CD14-positive monocyte (primary cell): ENCODE measurements at regions not wholly inside any gene's neighbourhood (a gene's known extent, or its start where the extent isn't known, plus 50 kb on each side); places are given as distances from the start of the nearest gene placed in this dataset.
"Not testable (repeated sequence)": the region's sequence is repeated elsewhere in the genome, so short reads cannot be mapped to it uniquely, and the experiment has no call there.

Source experiments
- DNase-seq, 3 donors: peaks; one replicate each; pipeline ENCODE4 v3.0.0-alpha.2; 2011 to 2022
- H2AFZ ChIP-seq: 2 replicates; pipeline ENCODE4 v1.6.0; 2012; ENCODE audit warnings: mild to moderate bottlenecking, low read depth, low read length, inconsistent platforms; ENCODE audit not compliant: insufficient read depth, poor library complexity, severe bottlenecking
- H3K27ac ChIP-seq, 2 donors: 1 replicate in 1 of 2; 2 replicates in 1 of 2; pipeline ENCODE4 v1.5.1; 2012 to 2013; ENCODE audit warnings: low read length in 2 of 2, control low read depth in 1 of 2, inconsistent platforms in 1 of 2, low read depth in 1 of 2, mild to moderate bottlenecking in 1 of 2
- H3K27me3 ChIP-seq, 2 donors: one replicate each; pipeline versions ENCODE4 v1.6.0 to v1.6.1; 2011 to 2013; ENCODE audit warnings: low read length in 2 of 2; ENCODE audit not compliant: control insufficient read depth in 2 of 2, insufficient read depth in 2 of 2
- H3K36me3 ChIP-seq, 2 donors: replicated peaks in 1 of 2; 1 replicate in 1 of 2; 2 replicates in 1 of 2; pipeline versions ENCODE4 v1.5.1 to v1.6.1; 2012 to 2013; ENCODE audit warnings: low read length in 2 of 2, control low read depth in 1 of 2, inconsistent platforms in 1 of 2, mild to moderate bottlenecking in 1 of 2; ENCODE audit not compliant: insufficient read depth in 2 of 2, control insufficient read depth in 1 of 2
- H3K4me1 ChIP-seq, 2 donors: 1 replicate in 1 of 2; 2 replicates in 1 of 2; pipeline versions ENCODE4 v1.5.1 to v1.6.1; 2012 to 2013; ENCODE audit warnings: low read length in 2 of 2, control low read depth in 1 of 2, inconsistent platforms in 1 of 2, mild to moderate bottlenecking in 1 of 2, moderate library complexity in 1 of 2; ENCODE audit not compliant: insufficient read depth in 2 of 2, control insufficient read depth in 1 of 2
- H3K4me2 ChIP-seq: replicated peaks from 2 replicates; pipeline ENCODE3; 2012; ENCODE audit warnings: low read length, moderate library complexity, mild to moderate bottlenecking; ENCODE audit not compliant: poor library complexity, severe bottlenecking; ENCODE audit errors: extremely low read depth
- H3K4me3 ChIP-seq, 3 experiments: fragments of 200-600 bp in 1 of 3; sonication (generic) in 1 of 3; replicated peaks in 1 of 3; 1 replicate in 2 of 3; 2 replicates in 1 of 3; pipeline ENCODE4 v1.5.1; 2011 to 2013; ENCODE audit warnings: low read length in 3 of 3, mild to moderate bottlenecking in 3 of 3, control low read depth in 2 of 3, low read depth in 2 of 3, inconsistent platforms in 1 of 3, moderate library complexity in 1 of 3
- H3K79me2 ChIP-seq: 2 replicates; pipeline ENCODE4 v1.6.0; 2012; ENCODE audit warnings: mild to moderate bottlenecking, control low read depth, inconsistent platforms, low read length, moderate library complexity; ENCODE audit not compliant: insufficient read depth
- H3K9ac ChIP-seq: 2 replicates; pipeline ENCODE4 v1.6.0; 2017; ENCODE audit warnings: low read length, mild to moderate bottlenecking; ENCODE audit not compliant: insufficient read depth, poor library complexity, severe bottlenecking
- H3K9me3 ChIP-seq, 2 donors: replicated peaks in 1 of 2; 1 replicate in 1 of 2; 2 replicates in 1 of 2; pipeline versions ENCODE4 v1.5.1 to v1.6.1; 2012 to 2013; ENCODE audit warnings: low read length in 2 of 2, control low read depth in 1 of 2; ENCODE audit not compliant: control insufficient read depth in 1 of 2, insufficient read depth in 1 of 2
- H4K20me1 ChIP-seq: 2 replicates; pipeline ENCODE4 v1.6.0; 2012; ENCODE audit warnings: mild to moderate bottlenecking, low read length, control low read depth, moderate library complexity; ENCODE audit not compliant: insufficient read depth
- H3K27ac Mint-ChIP-seq, 7 donors: one replicate each; pipeline ENCODE4 v1.8.0; 2020; ENCODE audit warnings: mild to moderate bottlenecking in 7 of 7, mixed read lengths in 7 of 7, moderate library complexity in 6 of 7, inconsistent platforms in 2 of 7
- H3K27me3 Mint-ChIP-seq, 3 donors: one replicate each; pipeline ENCODE4 v1.8.0; 2021 to 2022; ENCODE audit warnings: low read depth in 3 of 3, mild to moderate bottlenecking in 3 of 3, mixed read lengths in 3 of 3, moderate library complexity in 3 of 3, inconsistent platforms in 1 of 3
- H3K36me3 Mint-ChIP-seq, 2 donors: one replicate each; pipeline ENCODE4 v1.8.0; 2020; ENCODE audit warnings: mixed read lengths in 2 of 2, inconsistent platforms in 1 of 2, mild to moderate bottlenecking in 1 of 2
- H3K4me1 Mint-ChIP-seq: one replicate; pipeline ENCODE4 v1.8.0; 2020; ENCODE audit warnings: mild to moderate bottlenecking, mixed read lengths
- H3K4me3 Mint-ChIP-seq, 2 donors: one replicate each; pipeline ENCODE4 v1.8.0; 2020; ENCODE audit warnings: mild to moderate bottlenecking in 2 of 2, mixed read lengths in 2 of 2, moderate library complexity in 1 of 2
- H3K9me3 Mint-ChIP-seq, 7 donors: one replicate each; pipeline ENCODE4 v1.8.0; 2020 to 2022; ENCODE audit warnings: mixed read lengths in 7 of 7, mild to moderate bottlenecking in 6 of 7, moderate library complexity in 6 of 7, inconsistent platforms in 2 of 7
- WGBS: methylation state at CpG from one replicate; pipeline ENCODE4 v1.1.5; 2013; ENCODE audit warnings: missing lambda C conversion rate; ENCODE audit not compliant: insufficient coverage; 5-methylcytosine and 5-hydroxymethylcytosine counted together
- intact Hi-C, 2 donors: fragments of 100-400 bp; cut with micrococcal nuclease; formaldehyde crosslinking; loops; one replicate each; pipeline versions ENCODE4 v1.15.0 to v1.15.1; 2023
- TF ChIP-seq, protein P1 (sequence below): fragments of 200-600 bp; IDR thresholded peaks from one replicate; pipeline ENCODE4 v1.8.0; 2022; ENCODE audit warnings: antibody characterized with exemption, mild to moderate bottlenecking

DNA sequence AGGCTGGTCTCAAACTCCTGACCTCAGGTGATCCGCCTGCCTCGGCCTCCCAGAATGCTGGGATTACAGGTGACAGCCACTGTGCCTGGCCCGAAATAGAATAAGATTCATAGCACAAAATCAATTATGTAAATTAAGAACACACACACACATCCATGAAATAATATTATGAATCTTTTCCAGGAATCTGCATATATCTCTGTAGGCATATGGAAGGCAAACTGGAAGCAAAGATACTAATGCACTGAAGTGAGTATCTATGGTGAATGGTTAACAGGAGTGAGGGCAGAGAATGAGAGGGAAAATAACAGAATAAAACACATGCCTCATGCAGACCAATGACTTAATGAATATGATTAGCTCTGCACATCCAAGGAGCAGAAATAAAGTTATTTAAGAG, 61.6 kb upstream of the ATP2B4 start:
- H3K4me3 ChIP-seq, result no peak overlapping the region
- H3K9me3 ChIP-seq, result no peaks in the 10 kb centered on the region
- Mint-ChIP-seq H3K36me3 (no peaks in the 10 kb centered on the region), H3K27me3 (peaks cover 4 to 15% (median 6%) of the 10 kb centered on the region in 3 donors), H3K4me3 (no peak overlapping the region), H3K9me3 (peaks cover 2 to 8% (median 3%) of the 10 kb centered on the region in 7 donors), H3K4me1 (peaks cover 8% of the 10 kb centered on the region), H3K27ac (no peak overlapping the region)
- H3K4me1 ChIP-seq, result no peaks in the 10 kb centered on the region
- WGBS, result 100% methylated on average over 2 of the region's 3 CpGs
- H4K20me1 ChIP-seq, result no peaks in the 10 kb centered on the region
- no peak for DNase-seq
- H3K9ac ChIP-seq, result no peak overlapping the region
- H3K27ac ChIP-seq, result no peak overlapping the region
- intact Hi-C loops, result no loop called here
- no peaks in the 10 kb centered on the region for H3K27me3 ChIP-seq
- H3K79me2 ChIP-seq, result no peaks in the 10 kb centered on the region
- no peak overlapping the region for H3K4me2 ChIP-seq
- no peaks in the 10 kb centered on the region for H3K36me3 ChIP-seq
- no peak overlapping the region for H2AFZ ChIP-seq
- TF ChIP-seq, protein P1, sequence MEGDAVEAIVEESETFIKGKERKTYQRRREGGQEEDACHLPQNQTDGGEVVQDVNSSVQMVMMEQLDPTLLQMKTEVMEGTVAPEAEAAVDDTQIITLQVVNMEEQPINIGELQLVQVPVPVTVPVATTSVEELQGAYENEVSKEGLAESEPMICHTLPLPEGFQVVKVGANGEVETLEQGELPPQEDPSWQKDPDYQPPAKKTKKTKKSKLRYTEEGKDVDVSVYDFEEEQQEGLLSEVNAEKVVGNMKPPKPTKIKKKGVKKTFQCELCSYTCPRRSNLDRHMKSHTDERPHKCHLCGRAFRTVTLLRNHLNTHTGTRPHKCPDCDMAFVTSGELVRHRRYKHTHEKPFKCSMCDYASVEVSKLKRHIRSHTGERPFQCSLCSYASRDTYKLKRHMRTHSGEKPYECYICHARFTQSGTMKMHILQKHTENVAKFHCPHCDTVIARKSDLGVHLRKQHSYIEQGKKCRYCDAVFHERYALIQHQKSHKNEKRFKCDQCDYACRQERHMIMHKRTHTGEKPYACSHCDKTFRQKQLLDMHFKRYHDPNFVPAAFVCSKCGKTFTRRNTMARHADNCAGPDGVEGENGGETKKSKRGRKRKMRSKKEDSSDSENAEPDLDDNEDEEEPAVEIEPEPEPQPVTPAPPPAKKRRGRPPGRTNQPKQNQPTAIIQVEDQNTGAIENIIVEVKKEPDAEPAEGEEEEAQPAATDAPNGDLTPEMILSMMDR, result no peak

DNA sequence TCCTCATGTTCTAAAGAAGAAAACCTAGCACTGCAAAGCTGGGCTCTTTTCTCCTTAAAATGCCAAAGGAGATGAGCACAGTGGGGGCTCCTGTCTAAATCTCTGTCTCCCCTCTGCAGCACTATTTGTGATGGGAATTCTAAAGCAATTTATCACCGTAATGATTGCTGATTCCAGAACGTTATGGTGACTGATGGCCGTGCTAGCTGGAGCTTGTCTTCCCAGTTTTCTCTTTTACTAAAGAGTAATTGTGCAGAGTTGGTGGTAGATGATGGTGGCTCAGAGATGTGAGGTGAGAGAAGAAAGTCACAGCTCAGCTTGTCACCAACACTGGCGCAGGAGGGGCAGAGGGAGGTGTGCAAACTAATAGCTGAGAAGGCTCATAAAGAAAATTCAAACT, 60.7 kb upstream of the ATP2B4 start:
- peaks cover 2 to 8% (median 3%) of the 10 kb centered on the region in 7 donors for H3K9me3 Mint-ChIP-seq
- Histone ChIP-seq H3K36me3 (no peaks in the 10 kb centered on the region), H3K27me3 (no peaks in the 10 kb centered on the region), H3K9me3 (no peaks in the 10 kb centered on the region), H3K27ac (no peak overlapping the region), H3K4me3 (no peak overlapping the region), H3K4me2 (no peak overlapping the region), H2AFZ (no peak overlapping the region), H4K20me1 (no peaks in the 10 kb centered on the region), H3K4me1 (no peaks in the 10 kb centered on the region), H3K79me2 (no peaks in the 10 kb centered on the region), H3K9ac (no peak overlapping the region)
- TF ChIP-seq, protein P1, result no peak
- H3K36me3 Mint-ChIP-seq, result no peaks in the 10 kb centered on the region
- no peak overlapping the region for H3K4me3 Mint-ChIP-seq
- H3K27ac Mint-ChIP-seq, result no peak overlapping the region
- peaks cover 5 to 15% (median 6%) of the 10 kb centered on the region in 3 donors for H3K27me3 Mint-ChIP-seq
- intact Hi-C loops, result no loop called here
- peaks cover 8% of the 10 kb centered on the region for H3K4me1 Mint-ChIP-seq
- WGBS, result 94% methylated on average over 3 of the region's 4 CpGs
- DNase-seq, result no peak

DNA sequence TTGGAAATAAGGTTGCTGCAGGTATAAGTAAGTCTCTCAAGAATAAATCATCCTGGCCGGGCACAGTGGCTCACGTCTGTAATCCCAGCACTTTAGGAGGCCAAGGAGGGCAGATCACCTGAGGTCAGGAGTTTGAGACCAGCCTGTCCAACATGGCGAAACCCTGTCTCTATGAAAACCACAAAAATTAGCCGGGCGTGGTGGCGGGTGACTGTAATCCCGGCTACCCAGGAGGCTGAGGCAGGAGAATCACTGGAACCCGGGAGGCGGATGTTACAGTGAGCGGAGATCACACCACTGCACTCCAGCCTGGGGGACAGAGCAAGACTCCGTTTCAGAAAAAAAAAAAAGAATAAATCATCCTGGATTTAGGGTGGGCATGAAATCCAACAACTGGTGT, 59.7 kb upstream of the ATP2B4 start:
- H3K36me3 Mint-ChIP-seq, H3K79me2 ChIP-seq, H3K4me2 ChIP-seq, H3K27ac Mint-ChIP-seq, DNase-seq, H3K4me3 ChIP-seq, H3K4me3 Mint-ChIP-seq, H4K20me1 ChIP-seq, H3K27ac ChIP-seq, H3K27me3 ChIP-seq, H2AFZ ChIP-seq, intact Hi-C loops, H3K4me1 ChIP-seq, H3K4me1 Mint-ChIP-seq, H3K9ac ChIP-seq, H3K36me3 ChIP-seq, H3K9me3 ChIP-seq: not testable (repeated sequence)
- peaks cover 7 to 14% (median 8%) of the 10 kb centered on the region in 3 donors for H3K27me3 Mint-ChIP-seq
- peaks cover 0 to 11% (median 3%) of the 10 kb centered on the region in 7 donors for H3K9me3 Mint-ChIP-seq
- WGBS, result 98% methylated on average over 8 of the region's 11 CpGs
